GM12874 (cell line): ENCODE measurements at regions not wholly inside any gene's neighbourhood (a gene's known extent, or its start where the extent isn't known, plus 50 kb on each side); places are given as distances from the start of the nearest gene placed in this dataset.

Experiments
- TF ChIP-seq, protein P1 (sequence below): IDR thresholded peaks from 2 replicates; pipeline ENCODE4 v1.5.1; 2011; ENCODE audit warnings: low read depth, mild to moderate bottlenecking, control low read depth, low read length, moderate library complexity; ENCODE audit not compliant: insufficient read depth

- TF ChIP-seq, protein P1, sequence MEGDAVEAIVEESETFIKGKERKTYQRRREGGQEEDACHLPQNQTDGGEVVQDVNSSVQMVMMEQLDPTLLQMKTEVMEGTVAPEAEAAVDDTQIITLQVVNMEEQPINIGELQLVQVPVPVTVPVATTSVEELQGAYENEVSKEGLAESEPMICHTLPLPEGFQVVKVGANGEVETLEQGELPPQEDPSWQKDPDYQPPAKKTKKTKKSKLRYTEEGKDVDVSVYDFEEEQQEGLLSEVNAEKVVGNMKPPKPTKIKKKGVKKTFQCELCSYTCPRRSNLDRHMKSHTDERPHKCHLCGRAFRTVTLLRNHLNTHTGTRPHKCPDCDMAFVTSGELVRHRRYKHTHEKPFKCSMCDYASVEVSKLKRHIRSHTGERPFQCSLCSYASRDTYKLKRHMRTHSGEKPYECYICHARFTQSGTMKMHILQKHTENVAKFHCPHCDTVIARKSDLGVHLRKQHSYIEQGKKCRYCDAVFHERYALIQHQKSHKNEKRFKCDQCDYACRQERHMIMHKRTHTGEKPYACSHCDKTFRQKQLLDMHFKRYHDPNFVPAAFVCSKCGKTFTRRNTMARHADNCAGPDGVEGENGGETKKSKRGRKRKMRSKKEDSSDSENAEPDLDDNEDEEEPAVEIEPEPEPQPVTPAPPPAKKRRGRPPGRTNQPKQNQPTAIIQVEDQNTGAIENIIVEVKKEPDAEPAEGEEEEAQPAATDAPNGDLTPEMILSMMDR = no peak
Measured at GRCh38 chr16:13291591-13292333, 390.4 kb downstream of the SHISA9 start.

DNA sequence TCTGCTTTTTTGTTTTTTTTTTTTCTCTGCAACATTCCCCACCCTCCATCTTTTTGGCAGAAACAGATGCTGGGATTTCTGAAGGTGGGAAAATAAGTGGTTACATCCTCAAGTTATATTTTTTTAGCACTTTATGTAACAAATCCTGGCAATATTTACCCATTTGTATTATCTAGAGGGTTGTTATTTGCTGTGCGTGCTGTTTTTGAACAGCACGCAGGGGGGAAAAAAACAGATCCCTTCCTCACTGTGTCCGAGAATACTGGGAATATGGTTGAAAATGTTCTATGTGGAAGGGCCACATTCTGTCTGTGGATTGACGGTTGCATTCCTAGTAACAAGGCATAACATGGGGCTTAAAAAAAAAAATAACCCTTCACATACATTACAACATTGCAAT lies 394.8 kb downstream of the SHISA9 start:
- TF ChIP-seq, protein P1 = no peak

- TF ChIP-seq, protein P1 = no peak
Measured at GRCh38 chr16:13298666-13299065, 397.3 kb downstream of the SHISA9 start.

DNA sequence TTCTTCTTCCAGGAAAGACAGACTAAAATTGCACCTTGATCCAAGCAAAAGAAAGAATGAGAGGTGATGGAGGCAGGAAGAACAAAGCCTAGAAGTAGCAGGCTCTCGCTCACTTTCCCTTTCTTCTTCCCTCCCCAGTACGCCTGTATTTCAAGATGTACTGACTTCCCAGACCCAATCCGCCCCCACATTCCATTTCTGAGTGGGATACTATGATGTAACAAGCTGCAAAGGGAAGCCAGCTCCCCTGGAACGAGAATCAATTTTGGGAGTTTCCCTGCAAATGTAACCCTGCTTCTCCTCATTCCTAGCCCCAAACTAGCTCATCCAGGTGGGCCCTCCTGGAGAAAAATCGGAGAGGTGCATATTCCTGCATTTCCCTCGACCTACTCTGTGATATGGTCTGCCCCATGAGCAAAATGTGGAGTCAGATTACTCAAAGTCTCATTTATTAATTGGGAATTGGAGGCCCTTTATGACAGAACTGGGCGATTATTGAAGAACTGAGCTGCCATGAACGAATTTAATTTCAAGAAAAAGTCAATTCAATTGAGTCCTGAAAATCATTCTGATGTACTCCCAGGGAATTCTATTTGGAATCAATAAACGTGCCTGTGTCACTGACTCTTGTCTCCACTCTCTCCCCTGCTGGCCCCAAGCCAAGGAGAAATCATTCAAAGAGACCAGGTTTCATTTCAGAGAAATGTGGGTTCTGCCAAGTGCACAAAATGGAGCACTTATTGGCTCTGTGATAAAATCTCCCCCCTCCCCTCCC lies 398.9 kb downstream of the SHISA9 start:
- TF ChIP-seq, protein P1 = no peak

DNA sequence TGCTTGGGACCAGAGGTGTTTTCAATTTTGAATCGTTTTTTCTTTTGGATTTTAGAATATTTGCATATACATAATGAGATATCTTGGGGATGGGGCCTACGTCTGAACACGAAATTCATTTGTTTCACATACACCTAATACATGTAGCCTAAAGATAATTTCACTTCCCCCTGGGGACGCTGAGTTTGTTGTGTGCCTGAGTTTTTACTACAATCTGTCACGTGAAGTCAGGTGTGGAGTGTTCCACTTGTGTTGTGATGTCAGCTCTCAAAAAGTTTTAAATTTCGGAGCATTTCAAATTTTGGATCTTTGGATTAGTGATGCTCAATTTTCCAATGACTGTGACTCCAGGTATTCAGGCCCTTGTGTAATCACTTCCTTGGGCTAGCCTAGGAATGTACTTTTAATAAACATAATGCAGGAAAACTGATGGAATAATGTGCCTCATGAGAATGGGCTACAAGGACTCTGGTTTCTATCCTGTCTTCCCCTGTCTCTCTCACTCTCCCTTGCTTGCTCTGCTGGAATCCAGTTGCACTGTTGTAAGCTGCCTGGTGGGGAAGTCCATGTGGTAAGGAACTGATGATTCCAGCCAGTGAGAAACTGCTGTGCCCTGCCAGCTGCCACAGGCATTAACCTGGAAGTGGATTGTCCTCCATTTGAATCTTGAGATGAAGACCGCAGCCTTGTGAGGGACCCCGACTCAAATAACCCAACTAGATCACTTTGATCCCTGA lies 403.8 kb downstream of the SHISA9 start:
- TF ChIP-seq, protein P1 = no peak

- TF ChIP-seq, protein P1 = no peak
Measured at GRCh38 chr16:13306161-13306995, 405.0 kb downstream of the SHISA9 start.
